Common myeloid progenitor, CD34-positive (primary cell): ENCODE measurements at regions not wholly inside any gene's neighbourhood (a gene's known extent, or its start where the extent isn't known, plus 50 kb on each side); places are given as distances from the start of the nearest gene placed in this dataset.

Experiments
- CTCF ChIA-PET: fragments of 350-600 bp; sonication (Branson Sonifier 250); formaldehyde crosslinking; loops from one replicate; lab custom pipeline; 2021; ENCODE audit warnings: antibody characterized with exemption; lab: Charles Lee
- POLR2A ChIA-PET: fragments of 350-600 bp; sonication (Branson Sonifier 250); formaldehyde crosslinking; loops from one replicate; lab custom pipeline; 2021; ENCODE audit warnings: antibody characterized with exemption; lab: Charles Lee
- DNase-seq, 3 donors: peaks; one replicate each; pipeline versions ENCODE4 v3.0.0 to v3.0.0-alpha.2; 2013
- H3K27ac ChIP-seq, 2 experiments: 1 replicate in 1 of 2; 2 replicates in 1 of 2; pipeline ENCODE4 v1.7.0; 2013; ENCODE audit warnings: inconsistent platforms in 2 of 2, low read length in 2 of 2, mild to moderate bottlenecking in 2 of 2, low read depth in 1 of 2, moderate library complexity in 1 of 2; ENCODE audit not compliant: severe bottlenecking in 2 of 2, insufficient read depth in 1 of 2, poor library complexity in 1 of 2
- H3K27me3 ChIP-seq, 5 experiments: replicated peaks in 2 of 5; 1 replicate in 3 of 5; 2 replicates in 2 of 5; pipeline versions ENCODE4 v1.6.1 to v1.7.0; 2013; ENCODE audit warnings: low read length in 4 of 5, mild to moderate bottlenecking in 2 of 5, moderate library complexity in 2 of 5, inconsistent platforms in 1 of 5; ENCODE audit not compliant: insufficient read depth in 5 of 5, control insufficient read depth in 4 of 5
- H3K36me3 ChIP-seq, 4 experiments: 1 replicate in 2 of 4; 2 replicates in 2 of 4; pipeline versions ENCODE4 v1.6.1 to v1.7.0; 2013; ENCODE audit warnings: low read length in 3 of 4, control low read depth in 1 of 4, mild to moderate bottlenecking in 1 of 4; ENCODE audit not compliant: control insufficient read depth in 4 of 4, insufficient read depth in 4 of 4
- H3K4me1 ChIP-seq, 4 experiments: 1 replicate in 3 of 4; 2 replicates in 1 of 4; pipeline versions ENCODE4 v1.6.1 to v1.7.1; 2013; ENCODE audit warnings: low read length in 3 of 4, mild to moderate bottlenecking in 3 of 4, control low read depth in 1 of 4, inconsistent platforms in 1 of 4, moderate library complexity in 1 of 4; ENCODE audit not compliant: control insufficient read depth in 4 of 4, insufficient read depth in 4 of 4; ENCODE audit errors: control extremely low read depth in 1 of 4
- H3K4me3 ChIP-seq, 7 experiments: 1 replicate in 4 of 7; 2 replicates in 3 of 7; pipeline versions ENCODE4 v1.5.1 to v1.7.0; 2013; ENCODE audit warnings: mild to moderate bottlenecking in 7 of 7, low read length in 6 of 7, moderate library complexity in 6 of 7, inconsistent platforms in 2 of 7, low read depth in 2 of 7, control low read depth in 1 of 7; ENCODE audit not compliant: insufficient read depth in 4 of 7, control insufficient read depth in 1 of 7; ENCODE audit errors: extremely low read depth in 1 of 7
- H3K9me3 ChIP-seq, 5 experiments: 1 replicate in 4 of 5; 2 replicates in 1 of 5; pipeline versions ENCODE4 v1.6.1 to v1.7.1; 2013; ENCODE audit warnings: low read length in 4 of 5, mild to moderate bottlenecking in 2 of 5, inconsistent platforms in 1 of 5, low read depth in 1 of 5, moderate library complexity in 1 of 5; ENCODE audit not compliant: control insufficient read depth in 4 of 5, insufficient read depth in 2 of 5; ENCODE audit errors: control extremely low read depth in 1 of 5
- WGBS: methylation state at CpG from one replicate; pipeline ENCODE4 v1.1.5; 2013; ENCODE audit not compliant: insufficient coverage; 5-methylcytosine and 5-hydroxymethylcytosine counted together

DNA sequence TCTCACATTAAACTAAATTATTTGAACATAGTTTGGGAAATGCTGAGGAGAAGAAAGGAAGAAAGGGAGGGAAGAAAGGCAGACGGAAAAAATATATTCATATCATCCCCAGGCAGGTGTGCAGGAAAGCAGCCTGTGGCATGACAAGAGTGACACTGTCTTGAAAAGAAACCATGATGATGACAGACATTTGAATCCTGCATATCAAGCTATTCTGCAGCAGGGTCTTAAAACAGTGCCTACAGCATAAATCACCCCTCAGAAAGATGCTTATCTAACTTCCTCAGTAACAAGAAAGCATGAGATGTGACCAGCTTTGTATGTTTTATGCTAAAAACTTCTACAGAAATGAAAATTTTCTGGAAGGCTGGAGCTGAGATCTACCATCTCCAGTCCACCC is 144.5 kb upstream of the GRM7 start:
- ChIA-PET POLR2A (interaction anchor here (0.6 kb wide), 1 partner anchor 1458 kb away, joined by 3 read pairs; no protein-coding TSS in a partner anchor), CTCF (no interaction called here)
- H3K4me3 ChIP-seq: no peak overlapping the region
- H3K9me3 ChIP-seq: no peaks in the 10 kb centered on the region
- H3K27me3 ChIP-seq: no peaks in the 10 kb centered on the region
- H3K4me1 ChIP-seq: peaks cover 0 to 15% (median 8%) of the 10 kb centered on the region in 4 experiments
- no peaks in the 10 kb centered on the region for H3K36me3 ChIP-seq
- H3K27ac ChIP-seq: no peak overlapping the region
- peak; percentile 6 to 72 (median 50) for DNase-seq
- no CpG with 5 or more reads among the region's 1 CpG for WGBS

DNA sequence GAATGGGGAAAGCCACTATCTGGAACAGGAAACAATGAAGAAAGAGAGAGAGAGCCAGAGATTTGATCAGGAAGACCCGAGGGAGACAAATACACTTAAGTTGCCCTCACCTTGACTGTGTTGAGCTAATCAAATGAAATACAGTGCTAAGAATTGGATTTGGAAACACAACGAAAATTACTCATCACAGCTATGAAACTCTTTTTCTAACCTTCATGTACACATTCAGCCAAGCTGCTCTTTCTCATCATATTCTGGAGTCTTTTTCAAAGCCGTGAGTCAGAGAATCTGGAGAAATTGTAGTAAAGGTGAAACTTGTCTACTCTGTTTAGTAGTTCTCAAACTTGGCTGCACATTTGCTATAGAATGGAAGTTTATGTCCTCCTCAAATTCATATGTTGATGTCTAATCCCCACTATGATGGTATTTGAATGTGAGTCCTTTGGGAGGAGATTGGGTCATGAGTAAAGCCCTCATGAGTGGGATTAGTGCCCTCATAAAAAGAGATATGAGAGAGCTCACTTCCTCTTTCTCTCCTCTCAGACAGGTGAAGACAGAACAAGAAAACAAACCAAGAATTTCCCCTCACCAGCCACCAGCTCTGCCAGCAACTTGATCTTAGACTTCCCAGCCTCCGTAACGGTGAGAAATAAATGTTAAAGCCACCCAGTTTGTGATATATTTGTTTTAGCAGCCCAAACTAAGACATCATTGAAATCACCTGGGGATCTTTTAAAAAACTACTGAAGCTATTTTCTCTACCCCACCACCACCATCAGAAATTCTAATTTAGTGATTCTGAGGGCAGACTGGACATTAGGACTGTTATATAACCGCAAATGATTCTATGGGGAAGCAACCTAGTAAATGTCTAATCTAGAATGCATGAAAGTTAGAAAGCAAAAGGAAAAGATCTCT is 143.6 kb upstream of the GRM7 start:
- POLR2A ChIA-PET: no interaction called here
- WGBS: 71% methylated on average over 2 of the region's 6 CpGs

DNA sequence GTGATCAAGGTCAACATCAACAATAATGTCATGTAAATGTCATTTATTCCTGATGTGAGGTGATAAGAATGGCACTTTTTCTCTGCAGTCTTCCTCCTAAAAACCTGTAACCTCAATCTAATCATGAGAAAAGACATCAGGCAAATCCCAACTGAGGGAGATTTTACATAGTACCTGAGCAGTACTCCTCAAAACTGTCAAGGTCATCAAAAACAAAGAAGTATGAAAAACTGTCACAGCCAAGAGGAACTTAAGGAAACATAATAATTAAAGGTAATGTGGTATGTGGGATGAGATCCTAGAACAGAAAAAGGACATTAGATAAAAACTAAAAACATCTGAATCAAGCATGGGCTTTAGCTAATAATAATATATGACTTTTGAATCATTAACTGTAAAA is 140.9 kb upstream of the GRM7 start:
- Histone ChIP-seq H3K4me3 (no peak overlapping the region), H3K36me3 (no peaks in the 10 kb centered on the region), H3K4me1 (peaks cover 0 to 15% (median 8%) of the 10 kb centered on the region in 4 experiments), H3K9me3 (no peaks in the 10 kb centered on the region), H3K27ac (no peak overlapping the region), H3K27me3 (no peaks in the 10 kb centered on the region)
- DNase-seq: no peak
- POLR2A ChIA-PET: no interaction called here
- CTCF ChIA-PET: no interaction called here

More for the DNA sequence above, 143.6 kb upstream of the GRM7 start:
- CTCF ChIA-PET: no interaction called here
- DNase-seq: peak in 2 of 3 donors; percentile 6 to 36
- no peaks in the 10 kb centered on the region for H3K9me3 ChIP-seq
- H3K27me3 ChIP-seq: no peaks in the 10 kb centered on the region
- H3K4me3 ChIP-seq: no peak overlapping the region
- no peaks in the 10 kb centered on the region for H3K36me3 ChIP-seq
- H3K4me1 ChIP-seq: peaks cover 0 to 15% (median 8%) of the 10 kb centered on the region in 4 experiments
- H3K27ac ChIP-seq: no peak overlapping the region

DNA sequence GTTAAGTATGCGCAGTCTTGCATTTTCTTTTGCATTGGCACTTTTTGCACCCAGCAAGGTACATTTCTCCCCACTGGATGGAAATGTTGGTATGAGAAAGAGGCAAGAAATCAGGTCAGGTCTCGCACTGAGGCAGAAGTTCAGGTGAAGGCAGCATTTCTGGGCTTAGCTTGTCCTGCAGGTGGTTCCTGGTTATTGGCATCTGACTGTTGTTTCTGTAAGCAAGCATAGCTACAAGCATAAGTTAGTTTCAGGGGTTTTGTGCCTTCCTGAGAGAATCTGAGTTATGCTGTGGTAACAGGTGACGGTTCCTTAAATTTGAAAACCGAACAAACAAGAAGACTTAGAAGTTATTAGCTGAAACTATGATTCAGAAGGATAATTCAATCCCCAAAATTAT is 139.4 kb upstream of the GRM7 start:
- no peaks in the 10 kb centered on the region for H3K9me3 ChIP-seq
- 88% methylated on average over 1 of the region's 4 CpGs for WGBS
- DNase-seq: no peak
- H3K27me3 ChIP-seq: no peaks in the 10 kb centered on the region
- H3K36me3 ChIP-seq: no peaks in the 10 kb centered on the region
- no peak overlapping the region for H3K27ac ChIP-seq
- peaks cover 0 to 11% (median 5%) of the 10 kb centered on the region in 4 experiments for H3K4me1 ChIP-seq
- ChIA-PET POLR2A (no interaction called here), CTCF (no interaction called here)
- H3K4me3 ChIP-seq: no peak overlapping the region

DNA sequence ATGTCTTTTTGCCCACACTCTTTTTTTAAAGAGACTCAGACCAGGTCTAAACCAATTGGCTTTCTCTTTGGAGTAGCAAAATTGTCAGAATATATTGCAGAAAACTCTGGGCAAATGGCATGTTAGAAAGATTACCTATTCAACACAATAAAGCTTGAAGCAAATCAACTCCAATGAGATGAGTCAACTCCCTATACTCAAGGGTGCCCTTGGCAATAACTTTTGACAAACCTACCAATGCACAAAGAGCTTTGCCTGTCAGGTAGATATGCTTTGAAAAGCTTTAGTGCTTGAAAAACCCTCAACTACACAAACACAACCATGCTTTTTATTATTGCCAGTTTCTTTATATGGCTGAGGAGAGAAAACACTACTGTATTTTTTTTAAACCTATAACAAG is 137.7 kb upstream of the GRM7 start:
- Histone ChIP-seq H3K27ac (no peak overlapping the region), H3K4me3 (no peak overlapping the region), H3K9me3 (no peaks in the 10 kb centered on the region), H3K27me3 (no peaks in the 10 kb centered on the region), H3K36me3 (no peaks in the 10 kb centered on the region), H3K4me1 (no peaks in the 10 kb centered on the region)
- no peak for DNase-seq
- ChIA-PET POLR2A (no interaction called here), CTCF (interaction anchor here (0.8 kb wide), 1 partner anchor 11 kb away, joined by 3 read pairs; no protein-coding TSS in a partner anchor)

DNA sequence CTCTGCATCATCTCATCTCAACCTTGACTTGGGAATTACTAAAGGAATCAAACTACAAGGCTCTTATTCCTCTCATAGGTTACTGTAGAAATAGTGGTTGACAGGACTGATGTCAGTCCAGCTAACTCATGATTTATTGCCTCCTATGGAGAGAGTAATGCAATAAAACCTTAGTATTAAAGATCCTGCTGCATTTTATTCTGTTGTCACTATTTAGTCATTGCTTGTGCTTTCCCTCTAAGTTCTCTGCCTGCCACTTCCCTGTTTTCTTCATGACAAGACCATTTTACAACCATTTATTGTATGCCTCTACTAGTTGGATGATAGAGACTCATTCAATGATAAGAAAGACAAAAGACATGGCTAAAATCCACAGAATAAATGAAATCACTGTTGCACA is 134.1 kb upstream of the GRM7 start:
- Histone ChIP-seq H3K27me3 (no peaks in the 10 kb centered on the region), H3K27ac (no peak overlapping the region), H3K9me3 (no peaks in the 10 kb centered on the region), H3K36me3 (no peaks in the 10 kb centered on the region), H3K4me3 (no peak overlapping the region), H3K4me1 (no peaks in the 10 kb centered on the region)
- POLR2A ChIA-PET: no interaction called here
- CTCF ChIA-PET: interaction anchor here (1.0 kb wide), 1 partner anchor 27 kb away, joined by 4 read pairs; no protein-coding TSS in a partner anchor
- DNase-seq: no peak

DNA sequence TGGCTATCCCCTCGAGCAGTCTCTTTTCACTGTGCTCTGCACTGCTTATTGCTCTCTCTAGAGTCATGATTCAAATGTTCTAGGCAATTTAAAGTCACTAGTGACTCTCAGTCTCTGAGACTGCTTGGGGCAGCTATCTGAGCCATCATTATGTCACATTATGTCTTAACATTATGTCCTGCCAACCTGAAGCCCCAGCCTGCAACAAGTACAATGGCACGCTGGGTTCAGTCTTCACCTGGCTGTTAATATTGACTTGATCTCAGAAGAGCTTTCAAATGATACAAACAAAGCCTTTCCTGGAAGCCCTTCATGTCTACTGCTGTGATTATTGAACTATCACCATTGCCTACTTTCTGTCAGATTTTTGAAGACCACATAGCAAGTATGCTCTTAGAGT is 128.1 kb upstream of the GRM7 start:
- WGBS: 100% methylated on average over 2 of the region's 2 CpGs
- ChIA-PET CTCF (no interaction called here), POLR2A (no interaction called here)
- Histone ChIP-seq H3K9me3 (no peaks in the 10 kb centered on the region), H3K36me3 (no peaks in the 10 kb centered on the region), H3K27ac (no peak overlapping the region), H3K4me3 (no peak overlapping the region), H3K4me1 (no peaks in the 10 kb centered on the region), H3K27me3 (no peaks in the 10 kb centered on the region)
- DNase-seq: no peak
